22Rv1 (cell line): ENCODE measurements at regions not wholly inside any gene's neighbourhood (a gene's known extent, or its start where the extent isn't known, plus 50 kb on each side); places are given as distances from the start of the nearest gene placed in this dataset.

Experiments
- CTCF ChIP-seq: fragments of 450-650 bp; IDR thresholded peaks from 2 replicates; pipeline ENCODE4 v1.5.1; 2017; ENCODE audit warnings: mild to moderate bottlenecking
- ZFX ChIP-seq: fragments of 450-650 bp; IDR thresholded peaks from 2 replicates; pipeline ENCODE4 v1.6.1; 2017; ENCODE audit warnings: antibody characterized with exemption, borderline replicate concordance

GRCh38 chr6:12525276-12525675, 191.3 kb upstream of the PHACTR1 start:
- no peak for TF ChIP-seq CTCF
- TF ChIP-seq ZFX = no peak
